GM21737 (cell line): ENCODE measurements at regions not wholly inside any gene's neighbourhood (a gene's known extent, or its start where the extent isn't known, plus 50 kb on each side); places are given as distances from the start of the nearest gene placed in this dataset.
A peak's percentile ranks its signal among the peaks of the same experiment; 100 is the strongest.
"Not testable (repeated sequence)": the region's sequence is repeated elsewhere in the genome, so short reads cannot be mapped to it uniquely, and the experiment has no call there.

Source experiments
- ATAC-seq: cut with Tn5 transposase; IDR thresholded peaks from one replicate; pipeline ENCODE4 v1.9.1; 2021; ENCODE audit warnings: mild to moderate bottlenecking, moderate library complexity; ENCODE audit not compliant: unreplicated experiment

GRCh38 chr5:160479220-160479619 is 57.6 kb downstream of the PTTG1 start:
- no peak for ATAC-seq

GRCh38 chr5:160479926-160480325 is 58.3 kb downstream of the PTTG1 start:
- ATAC-seq, result no peak

GRCh38 chr5:160480652-160481051 is 59.0 kb downstream of the PTTG1 start:
- no peak for ATAC-seq

- no peak for ATAC-seq
Measured at GRCh38 chr5:160484678-160485077, 63.0 kb downstream of the PTTG1 start.

GRCh38 chr5:160485364-160485969 is 63.8 kb downstream of the PTTG1 start:
- ATAC-seq, result no peak

- peak; percentile 43 for ATAC-seq
Measured at GRCh38 chr5:160486573-160486972, 64.9 kb downstream of the PTTG1 start.

- ATAC-seq, result no peak
Measured at GRCh38 chr5:160488394-160489325, 67.0 kb downstream of the PTTG1 start.

GRCh38 chr5:160491438-160491837 is 69.8 kb downstream of the PTTG1 start:
- ATAC-seq, result no peak

GRCh38 chr5:160492565-160492964 is 70.9 kb downstream of the PTTG1 start:
- no peak for ATAC-seq

GRCh38 chr5:160493806-160494338 is 72.2 kb downstream of the PTTG1 start:
- ATAC-seq, result no peak

- no peak for ATAC-seq
Measured at GRCh38 chr5:160494451-160494850, 72.8 kb downstream of the PTTG1 start.

GRCh38 chr5:160496334-160496733 is 74.7 kb downstream of the PTTG1 start:
- ATAC-seq, result peak; percentile 35

GRCh38 chr5:160496784-160497183 is 75.1 kb downstream of the PTTG1 start:
- no peak for ATAC-seq

- no peak for ATAC-seq
Measured at GRCh38 chr5:160497878-160498277, 76.2 kb downstream of the PTTG1 start.

GRCh38 chr5:160498441-160499043 is 76.9 kb downstream of the PTTG1 start:
- ATAC-seq, result not testable (repeated sequence)

GRCh38 chr5:160500786-160501779 is 79.4 kb downstream of the PTTG1 start:
- ATAC-seq, result no peak

- no peak for ATAC-seq
Measured at GRCh38 chr5:160504906-160505305, 83.3 kb downstream of the PTTG1 start.

GRCh38 chr5:160506006-160507004 is 84.7 kb downstream of the PTTG1 start:
- peak; percentile 76 for ATAC-seq

GRCh38 chr5:160507221-160507721 is 85.6 kb downstream of the PTTG1 start:
- ATAC-seq, result no peak
